ENCODE measurements at regions not wholly inside any gene's neighbourhood (a gene's known extent, or its start where the extent isn't known, plus 50 kb on each side); places are given as distances from the start of the nearest gene placed in this dataset.

GRCh38 chr5:74530326-74531050 is 110.0 kb downstream of the ENC1 start:
- TF ChIP-seq CTCF (IDR thresholded peaks at IDR 0.05) (no peak), EP300 (IDR thresholded peaks at IDR 0.05) (no peak), POLR2A (IDR thresholded peaks at IDR 0.05) (no peak)

Data from ovary (tissue), 3 donors.